Fibroblast of mammary gland (primary cell): ENCODE measurements at regions not wholly inside any gene's neighbourhood (a gene's known extent, or its start where the extent isn't known, plus 50 kb on each side); places are given as distances from the start of the nearest gene placed in this dataset.
A peak's percentile ranks its signal among the peaks of the same experiment; 100 is the strongest.

Experiments used
- DNase-seq: peaks from one replicate; pipeline ENCODE4 v3.0.0-alpha.2; 2010; ENCODE audit warnings: low read depth
- H3K4me3 ChIP-seq: 2 replicates; pipeline ENCODE4 v1.5.1; 2011; ENCODE audit warnings: low read depth, mild to moderate bottlenecking, low read length, moderate library complexity; ENCODE audit not compliant: control insufficient read depth
- TF ChIP-seq, protein P1 (sequence below): conservative IDR thresholded peaks from 2 replicates; pipeline ENCODE4 v1.5.1; 2011; ENCODE audit warnings: low read depth, low read length, inconsistent platforms; ENCODE audit not compliant: control insufficient read depth, insufficient read depth

DNA sequence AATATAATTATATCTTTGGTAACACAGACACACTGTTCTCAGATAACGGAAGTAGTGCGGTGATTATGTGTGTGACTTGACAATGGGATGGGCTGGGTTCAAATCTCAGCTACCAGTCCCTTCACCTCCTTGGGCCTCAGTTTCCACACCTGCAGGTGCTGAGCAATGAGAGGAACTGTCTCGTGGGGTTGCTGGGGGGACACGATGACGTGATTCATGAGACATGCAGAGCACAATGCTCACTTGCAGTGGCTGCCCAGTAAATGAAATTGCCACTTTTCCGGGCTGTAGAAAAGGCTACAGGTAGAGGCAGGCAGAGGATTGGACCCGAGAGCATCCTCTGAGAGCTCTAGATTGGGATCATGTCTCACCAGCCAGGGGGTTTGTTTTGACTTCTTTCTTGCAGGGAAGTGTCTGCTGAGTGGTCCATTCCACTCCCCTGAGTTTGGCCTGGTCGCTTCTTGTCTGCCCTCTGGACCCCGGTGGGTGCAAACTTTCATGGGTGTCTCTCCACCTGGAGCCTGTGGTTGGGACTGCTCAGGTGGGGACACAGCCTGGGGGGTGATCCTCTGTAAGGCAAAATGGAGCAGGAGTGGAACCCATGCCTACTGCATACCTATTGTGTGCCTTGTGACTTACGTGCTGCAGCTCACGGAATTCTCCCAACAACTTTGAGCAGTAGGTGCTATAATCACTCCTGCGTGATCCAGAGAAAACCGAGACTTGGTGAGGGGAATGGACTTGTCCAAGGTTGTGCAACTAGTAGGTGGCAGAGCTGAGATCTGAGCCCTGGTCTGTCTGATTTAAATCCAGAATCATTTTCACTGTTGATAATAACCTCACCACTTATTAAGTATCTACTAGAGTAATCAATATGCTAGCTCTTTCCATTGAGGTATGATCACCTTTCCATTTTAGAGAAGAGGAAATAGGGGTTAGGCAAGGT is 147.2 kb downstream of the CEBPB start:
- TF ChIP-seq, protein P1, sequence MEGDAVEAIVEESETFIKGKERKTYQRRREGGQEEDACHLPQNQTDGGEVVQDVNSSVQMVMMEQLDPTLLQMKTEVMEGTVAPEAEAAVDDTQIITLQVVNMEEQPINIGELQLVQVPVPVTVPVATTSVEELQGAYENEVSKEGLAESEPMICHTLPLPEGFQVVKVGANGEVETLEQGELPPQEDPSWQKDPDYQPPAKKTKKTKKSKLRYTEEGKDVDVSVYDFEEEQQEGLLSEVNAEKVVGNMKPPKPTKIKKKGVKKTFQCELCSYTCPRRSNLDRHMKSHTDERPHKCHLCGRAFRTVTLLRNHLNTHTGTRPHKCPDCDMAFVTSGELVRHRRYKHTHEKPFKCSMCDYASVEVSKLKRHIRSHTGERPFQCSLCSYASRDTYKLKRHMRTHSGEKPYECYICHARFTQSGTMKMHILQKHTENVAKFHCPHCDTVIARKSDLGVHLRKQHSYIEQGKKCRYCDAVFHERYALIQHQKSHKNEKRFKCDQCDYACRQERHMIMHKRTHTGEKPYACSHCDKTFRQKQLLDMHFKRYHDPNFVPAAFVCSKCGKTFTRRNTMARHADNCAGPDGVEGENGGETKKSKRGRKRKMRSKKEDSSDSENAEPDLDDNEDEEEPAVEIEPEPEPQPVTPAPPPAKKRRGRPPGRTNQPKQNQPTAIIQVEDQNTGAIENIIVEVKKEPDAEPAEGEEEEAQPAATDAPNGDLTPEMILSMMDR, result no peak
- no peak for DNase-seq
- no peak overlapping the region for H3K4me3 ChIP-seq

DNA sequence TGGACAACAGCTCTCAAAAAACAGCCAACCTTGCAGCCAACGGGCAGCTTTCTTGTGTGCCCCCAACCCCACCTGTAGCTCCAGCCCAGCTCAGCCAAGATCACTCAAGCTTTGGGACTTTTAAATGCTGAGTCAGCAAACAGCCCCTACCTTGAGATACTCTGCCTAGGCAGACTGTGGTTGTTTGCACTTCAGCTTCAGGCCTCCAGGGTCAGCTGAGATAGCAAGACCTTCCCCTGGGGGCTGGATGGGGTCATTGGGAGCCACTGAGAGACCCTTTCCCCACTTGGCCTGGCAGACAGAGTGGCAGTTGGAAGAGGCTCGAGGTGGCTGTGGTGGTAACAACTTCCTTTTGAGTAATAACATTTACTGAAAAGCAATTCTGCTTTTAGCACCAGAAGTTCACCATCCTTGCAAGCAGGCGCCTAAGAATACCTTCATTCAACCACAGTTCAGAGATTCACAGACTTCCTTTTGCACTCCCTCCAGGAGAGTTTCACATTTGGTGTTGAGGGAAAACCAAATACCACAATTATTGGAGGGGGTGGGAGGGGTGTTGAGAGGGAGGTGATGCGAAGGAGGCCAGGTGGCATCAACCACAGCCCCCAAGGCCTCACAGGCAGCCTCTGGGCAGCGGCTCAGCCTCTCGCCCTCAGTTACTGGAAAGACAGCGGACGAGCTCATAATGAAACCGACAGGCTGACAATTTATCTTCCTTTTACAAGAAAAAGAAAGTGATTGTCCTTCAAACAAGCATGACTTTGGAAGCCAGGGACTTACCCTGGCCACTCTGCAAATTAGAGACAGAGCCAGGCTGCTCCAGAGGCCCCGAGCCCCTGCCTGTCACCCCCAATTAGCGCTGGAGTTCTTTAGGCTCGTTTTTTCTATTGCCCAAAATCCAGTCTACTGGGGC is 148.1 kb downstream of the CEBPB start:
- DNase-seq, result no peak
- TF ChIP-seq, protein P1, result no peak
- H3K4me3 ChIP-seq, result no peak overlapping the region

DNA sequence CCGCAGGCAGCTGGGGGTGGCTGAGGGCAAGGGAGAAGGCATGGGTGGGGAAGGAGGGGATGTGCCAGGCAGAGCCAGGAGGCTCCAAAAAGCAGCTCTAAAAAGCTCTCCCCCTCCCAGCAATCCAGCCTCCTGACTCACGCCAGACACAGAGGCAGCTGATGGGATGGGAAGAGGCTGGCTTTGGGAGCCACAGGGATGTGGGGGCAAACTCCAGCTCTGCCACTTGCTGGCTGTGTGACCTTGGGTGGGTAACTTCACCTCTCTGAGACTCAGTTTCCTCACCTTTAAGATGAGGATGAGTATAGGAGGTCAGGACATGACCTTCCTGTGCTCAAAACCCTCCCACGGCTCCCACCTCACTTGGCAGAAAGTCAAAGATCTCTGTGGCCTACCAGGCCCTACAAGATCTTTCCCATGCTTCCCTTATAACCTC is 148.9 kb downstream of the CEBPB start:
- DNase-seq, result peak; percentile 64
- TF ChIP-seq, protein P1, result no peak
- no peak overlapping the region for H3K4me3 ChIP-seq

DNA sequence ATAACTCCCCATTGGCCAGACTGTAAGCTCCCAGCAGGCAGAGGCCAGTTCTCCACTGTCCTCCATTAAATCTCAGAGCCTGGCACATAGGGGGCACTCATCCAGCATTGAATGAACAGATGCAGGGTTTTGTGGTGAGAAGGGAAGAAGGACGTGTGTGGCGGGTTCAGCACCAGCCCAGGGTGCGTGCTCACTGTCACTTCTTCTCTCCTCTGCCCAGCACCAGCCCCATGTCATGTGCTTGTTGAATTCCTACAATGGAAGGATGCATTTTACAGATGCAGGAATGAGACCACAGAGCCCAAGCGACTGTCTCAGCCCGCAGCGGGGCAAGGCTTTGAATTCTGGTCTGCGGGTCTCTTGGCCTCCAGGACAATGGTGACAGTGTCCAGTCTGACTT is 149.9 kb downstream of the CEBPB start:
- TF ChIP-seq, protein P1, result no peak
- no peak for DNase-seq
- no peak overlapping the region for H3K4me3 ChIP-seq

DNA sequence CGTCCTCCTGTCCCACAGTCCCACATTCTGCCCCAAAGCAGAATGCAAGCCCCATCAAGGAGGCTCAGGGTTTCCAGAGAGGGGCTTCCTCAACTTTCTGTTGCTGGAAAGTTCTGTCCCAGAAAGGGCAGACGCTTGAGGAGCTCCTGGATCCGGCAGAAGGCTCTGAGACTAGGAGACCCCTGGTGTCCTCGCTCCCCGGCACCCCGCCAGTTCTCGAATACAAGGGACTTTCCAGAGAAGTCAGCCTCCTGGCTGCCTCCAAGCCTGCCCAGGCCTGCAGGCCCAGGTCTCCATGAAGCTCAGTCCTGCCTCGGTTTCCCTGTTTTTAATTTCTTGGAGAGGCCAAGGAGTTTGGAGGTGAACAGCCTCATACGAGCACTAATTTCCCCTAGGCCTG is 150.4 kb downstream of the CEBPB start:
- TF ChIP-seq, protein P1, result no peak
- no peak for DNase-seq
- no peak overlapping the region for H3K4me3 ChIP-seq

DNA sequence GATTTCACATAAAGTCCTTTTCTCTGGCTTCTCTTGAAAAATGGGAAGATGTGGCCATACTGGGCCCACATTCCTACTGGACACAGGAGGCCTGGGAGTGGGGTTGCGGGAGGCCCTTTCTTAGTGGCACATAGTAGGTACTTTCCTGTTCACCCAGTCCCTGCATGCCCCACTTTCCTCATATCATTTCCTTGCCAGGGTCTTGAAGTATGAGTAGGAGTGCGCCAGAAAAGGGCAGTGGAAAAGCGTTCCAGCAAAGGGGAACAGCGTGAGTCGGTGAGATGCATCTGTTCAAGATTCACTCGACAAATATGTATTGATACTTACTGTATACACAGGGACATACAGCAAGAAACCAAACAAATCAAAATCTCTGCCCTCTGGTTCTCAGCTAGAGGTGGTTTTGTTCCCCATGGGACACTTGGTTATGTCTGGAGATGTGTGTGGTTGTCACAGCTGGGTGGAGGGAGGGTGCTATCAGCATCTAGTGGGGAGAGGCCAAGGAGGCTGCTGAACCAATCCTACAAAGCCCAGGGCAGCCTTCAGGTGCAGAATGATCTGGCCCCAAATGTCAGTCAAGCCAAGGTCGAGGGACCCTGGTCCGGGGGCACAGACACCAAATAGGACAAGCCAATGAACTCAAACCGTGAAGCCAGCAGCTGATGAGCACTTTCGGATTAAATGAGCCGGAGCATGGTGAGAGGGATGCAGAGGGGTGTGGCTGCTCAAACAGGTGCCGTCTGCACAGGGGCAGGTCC is 151.4 kb downstream of the CEBPB start:
- no peak for DNase-seq
- TF ChIP-seq, protein P1, result no peak
- no peak overlapping the region for H3K4me3 ChIP-seq
